H1 (cell line): ENCODE measurements at regions not wholly inside any gene's neighbourhood (a gene's known extent, or its start where the extent isn't known, plus 50 kb on each side); places are given as distances from the start of the nearest gene placed in this dataset.

Source experiments
- CTCF ChIA-PET: fragments of 300-600 bp; sonication (Branson Sonifier 250); formaldehyde crosslinking; loops from one replicate; lab custom pipeline; 2021; ENCODE audit not compliant: partially characterized antibody; lab: Charles Lee
- POLR2A ChIA-PET: fragments of 300-600 bp; sonication (Branson Sonifier 250); formaldehyde crosslinking; loops from one replicate; lab custom pipeline; 2021; ENCODE audit warnings: inconsistent platforms; ENCODE audit not compliant: partially characterized antibody; lab: Charles Lee
- DNase-seq, 2 experiments: peaks; one replicate each; pipeline versions ENCODE4 v3.0.0 to v3.0.0-alpha.2; 2010 to 2022; ENCODE audit warnings: low spot score in 2 of 2, low read depth in 1 of 2, mixed read lengths in 1 of 2
- FAIRE-seq: peaks from 2 replicates; lab custom pipeline; 2011; peaks lifted over from hg19 to GRCh38; lab: Jason Lieb, UNC
- H2AFZ ChIP-seq: 2 replicates; pipeline ENCODE4 v1.8.1; 2012; ENCODE audit warnings: low read length, inconsistent platforms
- H2AK5ac ChIP-seq: 2 replicates; pipeline ENCODE4 v1.6.1; 2013; ENCODE audit warnings: low read depth, low read length
- H2BK120ac ChIP-seq: replicated peaks from 2 replicates; pipeline ENCODE3; 2013; ENCODE audit warnings: low read depth, low read length, inconsistent platforms
- H2BK12ac ChIP-seq: 2 replicates; pipeline ENCODE4 v1.6.1; 2013; ENCODE audit warnings: low read depth, low read length
- H2BK15ac ChIP-seq: 2 replicates; pipeline ENCODE4 v1.6.1; 2013; ENCODE audit warnings: low read length
- H2BK20ac ChIP-seq: 2 replicates; pipeline ENCODE4 v1.6.1; 2013; ENCODE audit warnings: low read length
- H2BK5ac ChIP-seq: 2 replicates; pipeline ENCODE4 v1.6.1; 2013; ENCODE audit warnings: low read depth, low read length
- H3K14ac ChIP-seq: 2 replicates; pipeline ENCODE4 v1.6.1; 2013; ENCODE audit warnings: inconsistent platforms; ENCODE audit not compliant: insufficient read length
- H3K18ac ChIP-seq: 2 replicates; pipeline ENCODE4 v1.6.1; 2013; ENCODE audit warnings: low read length; ENCODE audit errors: extremely low read depth
- H3K23ac ChIP-seq: 2 replicates; pipeline ENCODE4 v1.6.1; 2013; ENCODE audit warnings: inconsistent platforms; ENCODE audit not compliant: insufficient read length
- H3K23me2 ChIP-seq: 2 replicates; pipeline ENCODE4 v1.6.1; 2013; ENCODE audit warnings: low read depth, low read length
- H3K27ac ChIP-seq: 2 replicates; pipeline ENCODE4 v1.6.1; 2011; ENCODE audit warnings: low read depth, low read length, inconsistent platforms
- H3K27me3 ChIP-seq, 4 experiments: replicated peaks in 1 of 4; 1 replicate in 1 of 4; 2 replicates in 3 of 4; pipeline versions ENCODE4 v1.6.1 to v1.8.1; 2011 to 2013; ENCODE audit warnings: low read length in 3 of 4, mild to moderate bottlenecking in 3 of 4, inconsistent platforms in 2 of 4, mixed read lengths in 2 of 4, moderate library complexity in 1 of 4; ENCODE audit not compliant: control insufficient read depth in 3 of 4, insufficient read depth in 3 of 4; ENCODE audit errors: extremely low read depth in 1 of 4
- H3K36me3 ChIP-seq, 4 experiments: 2 replicates each; pipeline versions ENCODE4 v1.6.1 to v1.8.1; 2011 to 2013; ENCODE audit warnings: mild to moderate bottlenecking in 4 of 4, low read length in 3 of 4, moderate library complexity in 2 of 4, control low read depth in 1 of 4, inconsistent platforms in 1 of 4; ENCODE audit not compliant: insufficient read depth in 4 of 4, control insufficient read depth in 2 of 4
- H3K4ac ChIP-seq: replicated peaks from 2 replicates; pipeline ENCODE3; 2013; ENCODE audit warnings: low read length, low read depth, mixed read lengths, inconsistent platforms; ENCODE audit not compliant: insufficient read length
- H3K4me1 ChIP-seq, 4 experiments: replicated peaks in 1 of 4; 1 replicate in 1 of 4; 2 replicates in 3 of 4; pipeline versions ENCODE4 v1.6.1 to v1.8.1; 2011 to 2013; ENCODE audit warnings: low read length in 3 of 4, inconsistent platforms in 2 of 4, mixed read lengths in 1 of 4; ENCODE audit not compliant: insufficient read depth in 4 of 4, control insufficient read depth in 3 of 4
- H3K4me2 ChIP-seq, 2 experiments: 2 replicates each; pipeline versions ENCODE4 v1.6.1 to v1.8.1; 2011 to 2013; ENCODE audit warnings: low read depth in 2 of 2, low read length in 2 of 2, control low read depth in 1 of 2, inconsistent platforms in 1 of 2, mild to moderate bottlenecking in 1 of 2; ENCODE audit not compliant: insufficient read depth in 1 of 2
- H3K4me3 ChIP-seq, 4 experiments: fragments of 200-600, 300-600 bp in 1 of 4; sonication (generic), shearing (Covaris generic), sonication (Bioruptor Twin) in 1 of 4; 2 replicates each; pipeline versions ENCODE4 v1.5.1 to v1.8.1; 2011 to 2016; ENCODE audit warnings: low read length in 4 of 4, low read depth in 3 of 4, control low read depth in 2 of 4, inconsistent platforms in 2 of 4, mild to moderate bottlenecking in 2 of 4, mixed read lengths in 1 of 4, moderate library complexity in 1 of 4; ENCODE audit not compliant: insufficient read depth in 2 of 4; ENCODE audit errors: extremely low read depth in 1 of 4
- H3K56ac ChIP-seq: replicated peaks from 2 replicates; pipeline ENCODE3; 2013; ENCODE audit warnings: low read depth, mild to moderate bottlenecking, mixed read lengths, low read length, inconsistent platforms; ENCODE audit not compliant: insufficient read length
- H3K79me1 ChIP-seq: 2 replicates; pipeline ENCODE4 v1.6.1; 2013; ENCODE audit warnings: low read depth, low read length, control low read depth
- H3K79me2 ChIP-seq, 2 experiments: 2 replicates each; pipeline versions ENCODE4 v1.6.1 to v1.8.1; 2012 to 2013; ENCODE audit warnings: low read length in 2 of 2, mild to moderate bottlenecking in 2 of 2, inconsistent platforms in 1 of 2; ENCODE audit not compliant: insufficient read depth in 2 of 2, control insufficient read depth in 1 of 2
- H3K9ac ChIP-seq, 4 experiments: replicated peaks in 1 of 4; 1 replicate in 1 of 4; 2 replicates in 3 of 4; pipeline versions ENCODE4 v1.6.1 to v1.8.1; 2011 to 2013; ENCODE audit warnings: low read depth in 3 of 4, low read length in 3 of 4, control low read depth in 2 of 4, mild to moderate bottlenecking in 2 of 4, moderate library complexity in 2 of 4, inconsistent platforms in 1 of 4; ENCODE audit errors: extremely low read depth in 1 of 4
- H3K9me3 ChIP-seq, 2 experiments: 2 replicates each; pipeline versions ENCODE4 v1.6.1 to v1.8.1; 2012 to 2013; ENCODE audit warnings: mild to moderate bottlenecking in 2 of 2, moderate library complexity in 2 of 2, control low read depth in 1 of 2, inconsistent platforms in 1 of 2, low read depth in 1 of 2, low read length in 1 of 2, mixed read lengths in 1 of 2; ENCODE audit not compliant: insufficient read depth in 2 of 2
- H4K20me1 ChIP-seq, 2 experiments: replicated peaks in 1 of 2; 2 replicates each; pipeline versions ENCODE3 to v1.8.1; 2011 to 2013; ENCODE audit warnings: inconsistent platforms in 2 of 2, low read length in 2 of 2, mild to moderate bottlenecking in 1 of 2; ENCODE audit not compliant: insufficient read depth in 2 of 2, control insufficient read depth in 1 of 2
- H4K5ac ChIP-seq: 2 replicates; pipeline ENCODE4 v1.6.1; 2013; ENCODE audit warnings: low read length, low read depth, mixed read lengths, inconsistent platforms; ENCODE audit not compliant: insufficient read length
- H4K8ac ChIP-seq: 2 replicates; pipeline ENCODE4 v1.8.0; 2013; ENCODE audit warnings: mild to moderate bottlenecking, moderate library complexity, low read length, inconsistent platforms; ENCODE audit not compliant: insufficient read depth; ENCODE audit errors: extremely low read depth
- H4K91ac ChIP-seq: replicated peaks from 2 replicates; pipeline ENCODE3; 2013; ENCODE audit warnings: low read length, mixed read lengths, inconsistent platforms; ENCODE audit not compliant: insufficient read length
- BCL11A ChIP-seq, 2 experiments: IDR thresholded peaks; one replicate each; pipeline ENCODE4 v1.6.1; 2011; ENCODE audit warnings: low read depth in 2 of 2, low read length in 2 of 2, mild to moderate bottlenecking in 2 of 2
- CHD1 ChIP-seq: IDR thresholded peaks from 2 replicates; pipeline ENCODE4 v1.6.1; 2012; ENCODE audit warnings: low read depth, low read length, improper control_type of control experiment
- CHD2 ChIP-seq: IDR thresholded peaks from 2 replicates; pipeline ENCODE4 v1.6.1; 2012; ENCODE audit warnings: low read length, improper control_type of control experiment
- CREB1 ChIP-seq: IDR thresholded peaks from 2 replicates; pipeline ENCODE4 v1.6.1; 2012; ENCODE audit warnings: inconsistent platforms
- GABPA ChIP-seq: IDR thresholded peaks from 2 replicates; pipeline ENCODE4 v1.6.1; 2011; ENCODE audit warnings: mild to moderate bottlenecking, low read length, moderate library complexity, borderline replicate concordance; ENCODE audit not compliant: insufficient read depth
- KDM1A ChIP-seq: fragments of 200-600, 300-600 bp; sonication (generic); IDR thresholded peaks from 2 replicates; pipeline ENCODE4 v1.7.1; 2016; ENCODE audit warnings: mild to moderate bottlenecking, low read length, borderline replicate concordance
- KDM4A ChIP-seq: IDR thresholded peaks from one replicate; pipeline ENCODE4 v1.7.1; 2012; ENCODE audit warnings: low read depth, mild to moderate bottlenecking, moderate library complexity, low read length, inconsistent platforms; ENCODE audit not compliant: severe bottlenecking
- KDM5A ChIP-seq: fragments of 200-600 bp; IDR thresholded peaks from 2 replicates; pipeline ENCODE4 v1.7.1; 2012; ENCODE audit warnings: mild to moderate bottlenecking, low read length, inconsistent platforms, mixed read lengths
- NANOG ChIP-seq: IDR thresholded peaks from 2 replicates; pipeline ENCODE4 v1.6.1; 2011; ENCODE audit warnings: low read length, low read depth, mild to moderate bottlenecking, inconsistent platforms; ENCODE audit not compliant: insufficient read depth, poor library complexity, severe bottlenecking
- SIX5 ChIP-seq: IDR thresholded peaks from 2 replicates; pipeline ENCODE4 v1.6.1; 2011; ENCODE audit warnings: mild to moderate bottlenecking, low read depth, low read length
- SP1 ChIP-seq: IDR thresholded peaks from 2 replicates; pipeline ENCODE4 v1.6.1; 2011; ENCODE audit warnings: low read depth, low read length
- SP4 ChIP-seq: IDR thresholded peaks from 2 replicates; pipeline ENCODE4 v1.6.1; 2012; ENCODE audit warnings: low read length, inconsistent platforms
- TBP ChIP-seq: IDR thresholded peaks from 2 replicates; pipeline ENCODE4 v1.6.1; 2011; ENCODE audit warnings: low read depth, low read length, improper control_type of control experiment
- TEAD4 ChIP-seq: IDR thresholded peaks from 2 replicates; pipeline ENCODE4 v1.6.1; 2012; ENCODE audit warnings: low read depth, low read length, inconsistent platforms, mixed read lengths
- ZNF274 ChIP-seq: IDR thresholded peaks from 2 replicates; pipeline ENCODE4 v1.7.0; 2012; ENCODE audit warnings: low read length, borderline replicate concordance; ENCODE audit errors: extremely low read depth
- WGBS, 2 experiments: shearing (Covaris generic) in 1 of 2; methylation state at CpG; one replicate each; pipeline versions ENCODE4 v1.1.6 to v1.1.7; 2013 to 2015; ENCODE audit warnings: low lambda C conversion rate in 2 of 2, mixed read lengths in 2 of 2, inconsistent platforms in 1 of 2, low coverage in 1 of 2, missing lambda C conversion rate in 1 of 2; ENCODE audit not compliant: insufficient replicate concordance in 2 of 2, insufficient coverage in 1 of 2, insufficient read length in 1 of 2; ENCODE audit errors: extremely low coverage in 1 of 2, missing lambda C conversion rate in 1 of 2; 5-methylcytosine and 5-hydroxymethylcytosine counted together

- Histone ChIP-seq H3K36me3 (no peaks in the 10 kb centered on the region), H2AFZ (no peak overlapping the region), H3K18ac (no peak overlapping the region), H4K20me1 (no peaks in the 10 kb centered on the region), H3K27ac (no peak overlapping the region), H2BK12ac (no peak overlapping the region), H3K9ac (no peak overlapping the region; a peak in 1 of 7 replicates), H3K4me2 (no peak overlapping the region), H3K4me3 (no peak overlapping the region), H3K9me3 (no peaks in the 10 kb centered on the region), H2BK15ac (no peak overlapping the region), H3K23me2 (no peaks in the 10 kb centered on the region), H3K79me2 (no peaks in the 10 kb centered on the region), H3K79me1 (no peaks in the 10 kb centered on the region), H4K91ac (no peak overlapping the region), H4K8ac (no peak overlapping the region), H3K56ac (no peak overlapping the region), H3K14ac (no peak overlapping the region), H3K23ac (no peak overlapping the region), H2BK120ac (no peak overlapping the region), H2BK20ac (no peak overlapping the region), H3K27me3 (no peaks in the 10 kb centered on the region), H2AK5ac (no peak overlapping the region), H3K4me1 (peaks cover 0 to 6% (median 0%) of the 10 kb centered on the region in 4 experiments; a peak in 1 of 7 replicates), H2BK5ac (no peak overlapping the region), H4K5ac (no peak overlapping the region), H3K4ac (no peak overlapping the region)
- WGBS, 2 experiments, result 92% methylated on average over 2 of the region's 2 CpGs; no CpG with 5 or more reads in 1 of the 2 experiments
- no peak for TF ChIP-seq SP4
- no peak for TF ChIP-seq GABPA
- TF ChIP-seq CHD1, result no peak
- no peak for TF ChIP-seq TBP
- no peak for TF ChIP-seq KDM4A
- no peak for TF ChIP-seq TEAD4
- no peak for TF ChIP-seq KDM5A
- no peak for TF ChIP-seq NANOG
- TF ChIP-seq CREB1, result no peak
- TF ChIP-seq BCL11A (IDR thresholded peaks at IDR 0.05; ENCODE audit: low read depth in 2 of 2, low read length in 2 of 2), result no peak
- no peak for TF ChIP-seq KDM1A
- TF ChIP-seq ZNF274, result no peak
- no peak for TF ChIP-seq CHD2
- TF ChIP-seq SIX5, result no peak
- no peak for TF ChIP-seq SP1
- FAIRE-seq (no peak), DNase-seq (no peak)
- ChIA-PET CTCF (interaction anchor here (0.7 to 1.2 kb wide), 3 partner anchors 125 to 459 kb away, joined by 3 to 4 read pairs (median 3); no protein-coding TSS in a partner anchor), POLR2A (interaction anchor here (1.0 kb wide), 1 partner anchor 11 kb away, joined by 3 read pairs; no protein-coding TSS in a partner anchor)
These were observed 114.2 kb downstream of the FEM1C start for GRCh38 chr5:115430374-115430773.
